MG63 (cell line): ENCODE measurements at regions not wholly inside any gene's neighbourhood (a gene's known extent, or its start where the extent isn't known, plus 50 kb on each side); places are given as distances from the start of the nearest gene placed in this dataset.
"Not testable (repeated sequence)": the region's sequence is repeated elsewhere in the genome, so short reads cannot be mapped to it uniquely, and the experiment has no call there.

ENCODE experiments used
- DNase-seq: peaks from one replicate; pipeline ENCODE4 v3.0.0-alpha.2; 2020
- H3K27me3 ChIP-seq: fragments of 250-450 bp; sonication (Bioruptor Pico); 2 replicates; pipeline ENCODE4 v1.5.1; 2020; ENCODE audit warnings: mild to moderate bottlenecking, moderate library complexity
- H3K36me3 ChIP-seq: fragments of 250-450 bp; sonication (Bioruptor Pico); 2 replicates; pipeline ENCODE4 v1.5.1; 2020; ENCODE audit warnings: mild to moderate bottlenecking, moderate library complexity
- H3K4me3 ChIP-seq: fragments of 250-450 bp; sonication (Bioruptor Pico); 2 replicates; pipeline ENCODE4 v1.5.1; 2020; ENCODE audit warnings: mild to moderate bottlenecking, moderate library complexity
- H3K9me3 ChIP-seq: fragments of 250-450 bp; sonication (Bioruptor Pico); 2 replicates; pipeline ENCODE4 v1.5.1; 2020; ENCODE audit warnings: mild to moderate bottlenecking, moderate library complexity

GRCh38 chr2:122705746-122706145, 950.3 kb downstream of the TSN start:
- Histone ChIP-seq H3K4me3 (no peak overlapping the region), H3K9me3 (no peaks in the 10 kb centered on the region), H3K36me3 (no peaks in the 10 kb centered on the region), H3K27me3 (no peaks in the 10 kb centered on the region)
- DNase-seq = no peak

DNA sequence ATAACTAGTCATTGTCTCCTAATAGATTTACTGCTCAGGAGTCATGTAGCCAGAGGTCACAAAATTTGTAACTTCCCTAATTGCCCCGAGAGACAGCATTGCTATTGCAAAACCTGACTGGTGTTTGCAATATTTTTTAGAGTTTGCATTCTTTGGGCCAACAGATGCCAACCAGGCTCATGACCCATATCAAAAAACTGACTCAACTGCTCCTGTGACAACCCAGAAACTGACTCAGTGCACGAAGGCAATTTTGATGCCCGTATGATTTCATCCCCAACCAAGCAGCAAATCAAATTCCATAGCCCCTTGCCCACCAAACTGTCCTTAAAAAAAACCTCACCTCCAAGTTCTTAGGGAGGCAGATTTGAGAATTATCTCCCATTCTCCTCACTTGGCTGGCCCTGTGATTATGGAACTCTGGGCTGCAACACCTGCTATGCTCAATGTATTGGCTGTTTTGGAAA, 951.3 kb downstream of the TSN start:
- H3K9me3 ChIP-seq = no peaks in the 10 kb centered on the region
- no peak overlapping the region for H3K4me3 ChIP-seq
- H3K36me3 ChIP-seq = no peaks in the 10 kb centered on the region
- no peaks in the 10 kb centered on the region for H3K27me3 ChIP-seq
- no peak for DNase-seq

DNA sequence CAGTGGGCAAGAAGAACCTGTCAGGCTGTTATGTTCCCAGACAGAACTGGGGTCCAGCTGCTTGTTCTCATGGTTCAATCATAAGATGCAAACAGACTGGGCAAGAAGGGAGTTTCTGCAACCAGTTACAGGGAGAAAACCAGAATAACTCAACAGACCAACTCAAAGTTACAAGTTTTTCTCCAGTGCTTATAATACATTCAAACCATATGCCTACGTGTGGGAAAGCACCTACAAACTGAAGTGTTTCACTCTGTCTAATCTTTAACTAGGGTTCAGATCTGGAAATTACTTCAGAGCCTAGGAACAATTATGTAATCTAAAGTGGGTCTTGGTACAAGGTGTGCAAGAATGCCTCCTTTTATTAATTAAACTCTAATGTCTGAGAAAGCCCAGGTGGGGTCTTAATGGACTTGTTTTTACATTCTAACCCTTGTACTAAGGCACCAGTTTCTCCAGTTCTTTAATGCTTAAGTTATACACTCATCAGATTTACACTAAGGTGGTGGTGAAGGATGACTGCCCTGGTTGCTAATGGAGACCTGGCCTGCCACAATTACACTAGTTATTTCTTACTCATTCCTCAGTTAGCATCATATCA, 951.9 kb downstream of the TSN start:
- Histone ChIP-seq H3K27me3 (no peaks in the 10 kb centered on the region), H3K4me3 (no peak overlapping the region), H3K36me3 (no peaks in the 10 kb centered on the region), H3K9me3 (no peaks in the 10 kb centered on the region)
- no peak for DNase-seq

DNA sequence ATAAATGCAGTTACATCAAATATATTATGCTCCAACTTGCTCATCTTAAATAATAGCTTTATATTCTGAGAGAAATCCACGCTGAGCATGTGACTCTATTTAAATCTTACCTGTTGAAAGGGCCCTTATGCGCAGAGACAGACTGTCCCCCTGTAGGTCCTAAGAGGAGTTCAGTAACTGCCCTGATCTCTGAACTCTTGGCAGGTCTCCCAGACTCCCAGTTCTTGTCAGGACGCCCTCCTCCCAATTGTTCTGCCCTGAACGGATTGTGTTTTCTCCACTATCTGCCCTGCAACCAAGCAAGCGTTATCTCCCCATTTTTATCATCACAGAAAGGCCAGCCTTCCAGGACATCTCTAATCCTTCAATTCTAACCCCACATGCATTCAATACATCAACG, 954.6 kb downstream of the TSN start:
- no peak overlapping the region for H3K4me3 ChIP-seq
- DNase-seq = no peak

DNA sequence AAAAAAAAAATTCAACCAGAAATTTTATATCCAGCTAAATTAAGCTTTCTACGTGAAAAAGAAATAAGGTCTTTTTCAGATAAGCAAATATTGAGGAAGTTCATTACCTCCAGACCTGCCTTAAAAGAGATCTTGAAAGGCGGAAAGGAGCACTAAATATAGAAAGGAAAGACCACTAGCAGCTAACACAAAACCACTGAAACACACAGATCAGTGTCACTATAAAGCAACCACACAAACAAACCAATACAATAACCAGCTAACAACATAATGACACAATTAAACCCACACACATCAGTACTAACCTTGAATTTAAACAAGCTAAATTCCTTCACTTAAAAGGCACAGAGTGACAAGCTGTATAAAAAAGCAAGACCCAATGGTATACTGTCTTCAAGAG, 958.3 kb downstream of the TSN start:
- no peak for DNase-seq
- H3K36me3 ChIP-seq = no peaks in the 10 kb centered on the region
- H3K9me3 ChIP-seq = peaks cover 17% of the 10 kb centered on the region
- H3K4me3 ChIP-seq = no peak overlapping the region
- H3K27me3 ChIP-seq = no peaks in the 10 kb centered on the region

More for the DNA sequence above, 954.6 kb downstream of the TSN start:
- peaks cover 17% of the 10 kb centered on the region for H3K9me3 ChIP-seq
- no peaks in the 10 kb centered on the region for H3K36me3 ChIP-seq
- H3K27me3 ChIP-seq = no peaks in the 10 kb centered on the region

DNA sequence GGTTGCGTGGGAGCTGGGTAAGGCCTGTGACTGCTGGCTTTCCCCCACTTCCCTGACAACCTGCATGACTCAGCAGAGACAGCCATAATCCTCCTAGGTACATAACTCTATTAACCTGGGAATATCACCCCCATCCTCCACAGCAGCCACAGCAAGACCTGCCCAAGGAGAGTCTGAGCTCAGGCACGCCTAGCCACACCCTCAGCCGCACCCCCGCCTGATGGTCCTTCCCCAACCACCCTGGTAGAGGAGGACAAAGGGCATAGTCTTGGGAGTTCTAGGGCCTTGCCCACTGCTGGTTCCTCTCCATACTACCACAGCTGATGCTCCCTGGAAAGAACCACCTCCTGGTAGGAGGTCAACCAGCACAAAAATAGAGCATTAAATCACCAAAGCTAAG, 965.4 kb downstream of the TSN start:
- DNase-seq, H3K4me3 ChIP-seq, H3K9me3 ChIP-seq, H3K36me3 ChIP-seq, H3K27me3 ChIP-seq: not testable (repeated sequence)

- H3K4me3 ChIP-seq = no peak overlapping the region
- H3K9me3 ChIP-seq = no peaks in the 10 kb centered on the region
- H3K36me3 ChIP-seq = no peaks in the 10 kb centered on the region
- no peak for DNase-seq
- H3K27me3 ChIP-seq = no peaks in the 10 kb centered on the region
Measured at GRCh38 chr2:122734766-122735424, 979.4 kb downstream of the TSN start.

GRCh38 chr2:122736279-122736678, 980.8 kb downstream of the TSN start:
- no peak for DNase-seq
- Histone ChIP-seq H3K9me3 (no peaks in the 10 kb centered on the region), H3K27me3 (no peaks in the 10 kb centered on the region), H3K4me3 (no peak overlapping the region), H3K36me3 (no peaks in the 10 kb centered on the region)

DNA sequence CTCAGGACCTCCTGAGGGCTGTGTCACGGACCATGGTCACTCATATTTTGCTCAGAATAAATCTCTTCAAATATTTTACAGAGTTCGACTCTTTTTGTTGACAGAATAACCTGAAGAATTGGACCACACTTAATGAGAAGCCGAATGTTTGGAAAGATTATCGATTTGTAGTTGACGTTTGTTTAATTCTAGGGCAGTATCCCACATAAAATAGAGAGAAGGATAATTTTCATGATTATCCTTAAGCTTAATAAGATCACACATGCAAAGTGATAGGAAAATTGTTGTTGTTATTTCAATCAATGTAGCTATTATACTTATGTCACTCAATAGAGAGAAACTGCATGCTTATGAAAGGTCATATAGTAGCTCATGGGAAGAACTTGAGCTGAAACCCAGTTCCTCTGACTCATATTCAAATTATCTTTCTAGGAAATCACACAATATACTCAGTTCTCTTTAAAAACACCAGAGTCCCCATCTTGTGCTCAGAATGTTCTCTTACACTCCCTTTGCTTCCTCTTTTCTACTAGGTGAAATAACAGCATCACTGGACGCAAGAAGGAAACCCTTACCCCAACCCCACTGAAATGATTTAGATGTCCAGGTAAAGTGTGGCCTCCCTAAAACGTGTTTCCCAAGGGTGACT, 982.1 kb downstream of the TSN start:
- Histone ChIP-seq H3K27me3 (no peaks in the 10 kb centered on the region), H3K36me3 (no peaks in the 10 kb centered on the region), H3K4me3 (no peak overlapping the region), H3K9me3 (no peaks in the 10 kb centered on the region)
- DNase-seq = no peak

DNA sequence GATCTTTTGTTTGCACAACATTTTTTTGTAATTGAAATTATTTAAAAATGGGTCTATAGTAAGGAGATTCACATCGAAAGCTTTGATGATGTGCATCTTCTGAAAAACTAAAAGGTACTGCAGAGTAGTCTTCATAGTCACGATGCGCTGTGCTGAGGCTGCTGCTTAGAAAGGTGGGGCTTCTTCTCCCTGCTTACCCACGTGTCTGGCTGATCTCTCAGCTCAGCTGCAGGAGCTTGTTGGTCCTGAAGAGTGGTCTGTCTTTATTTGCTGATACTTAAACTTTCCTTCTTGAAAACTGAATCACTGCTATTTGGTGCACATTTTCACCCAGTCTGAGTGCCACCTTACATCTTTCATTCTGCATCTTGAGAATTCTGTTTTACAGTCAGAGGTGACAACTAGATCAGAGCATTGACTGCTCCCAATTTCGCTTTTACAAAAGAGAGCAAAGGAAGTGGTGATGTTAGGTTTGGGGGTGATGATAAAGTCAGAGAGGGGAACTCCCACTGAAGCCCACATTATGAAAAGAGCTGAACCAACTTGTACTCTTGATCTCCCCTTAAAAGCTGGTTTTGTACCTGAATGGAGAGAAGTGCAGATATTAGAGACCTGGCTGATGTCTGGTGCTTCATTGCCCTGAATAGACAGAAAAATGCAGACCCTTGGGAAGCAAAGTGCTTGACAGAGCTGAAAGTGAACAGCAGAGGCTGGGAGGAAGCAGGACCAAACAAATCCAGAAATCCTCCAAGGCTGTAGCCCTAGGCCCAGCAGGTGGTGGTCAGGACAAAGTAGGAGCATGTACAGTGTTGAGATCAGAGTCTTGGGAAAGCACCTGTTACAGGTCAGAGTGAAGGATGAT, 984.5 kb downstream of the TSN start:
- H3K9me3 ChIP-seq = no peaks in the 10 kb centered on the region
- no peaks in the 10 kb centered on the region for H3K27me3 ChIP-seq
- H3K4me3 ChIP-seq = no peak overlapping the region
- no peaks in the 10 kb centered on the region for H3K36me3 ChIP-seq
- no peak for DNase-seq

- DNase-seq = no peak
- Histone ChIP-seq H3K4me3 (no peak overlapping the region), H3K36me3 (no peaks in the 10 kb centered on the region), H3K9me3 (no peaks in the 10 kb centered on the region), H3K27me3 (no peaks in the 10 kb centered on the region)
Measured at GRCh38 chr2:122740594-122740948, 985.1 kb downstream of the TSN start.

- Histone ChIP-seq H3K9me3 (no peaks in the 10 kb centered on the region), H3K36me3 (no peaks in the 10 kb centered on the region), H3K4me3 (no peak overlapping the region), H3K27me3 (no peaks in the 10 kb centered on the region)
- no peak for DNase-seq
Measured at GRCh38 chr2:122741403-122741802, 986.0 kb downstream of the TSN start.

- Histone ChIP-seq H3K36me3 (no peaks in the 10 kb centered on the region), H3K9me3 (no peaks in the 10 kb centered on the region)
- DNase-seq = no peak
Measured at GRCh38 chr2:122743021-122743675, 987.7 kb downstream of the TSN start.

GRCh38 chr2:122745603-122746002, 990.2 kb downstream of the TSN start:
- Histone ChIP-seq H3K9me3 (no peaks in the 10 kb centered on the region), H3K27me3 (no peaks in the 10 kb centered on the region), H3K36me3 (no peaks in the 10 kb centered on the region), H3K4me3 (no peak overlapping the region)
- no peak for DNase-seq

More at GRCh38 chr2:122743021-122743675, 987.7 kb downstream of the TSN start:
- H3K4me3 ChIP-seq = no peak overlapping the region
- no peaks in the 10 kb centered on the region for H3K27me3 ChIP-seq

- no peaks in the 10 kb centered on the region for H3K27me3 ChIP-seq
- no peaks in the 10 kb centered on the region for H3K36me3 ChIP-seq
- H3K9me3 ChIP-seq = no peaks in the 10 kb centered on the region
- no peak for DNase-seq
- H3K4me3 ChIP-seq = no peak overlapping the region
Measured at GRCh38 chr2:122747670-122748069, 992.2 kb downstream of the TSN start.

DNA sequence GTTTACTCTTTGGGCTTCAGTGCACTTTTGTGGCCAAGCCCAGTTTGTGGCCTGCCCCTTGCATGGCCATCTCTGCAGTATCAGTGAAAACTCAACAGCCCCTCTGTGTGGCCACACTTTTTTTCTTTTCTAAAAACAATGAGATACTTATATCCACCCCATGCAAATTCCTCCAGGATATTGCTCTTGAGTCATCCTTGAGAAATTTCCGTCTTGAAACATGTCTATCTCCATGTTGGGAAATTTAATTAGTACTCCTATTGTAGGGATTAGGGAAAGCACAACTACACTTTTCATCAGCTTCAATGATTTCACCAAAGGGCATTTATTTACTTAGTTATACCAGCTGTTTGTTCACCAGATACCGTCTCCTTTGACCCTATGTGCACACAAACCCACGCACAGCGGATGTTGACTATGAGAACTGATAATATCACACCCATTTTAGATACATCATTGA, 993.1 kb downstream of the TSN start:
- H3K9me3 ChIP-seq = no peaks in the 10 kb centered on the region
- H3K27me3 ChIP-seq = no peaks in the 10 kb centered on the region
- DNase-seq = no peak
- no peaks in the 10 kb centered on the region for H3K36me3 ChIP-seq
- H3K4me3 ChIP-seq = no peak overlapping the region

DNA sequence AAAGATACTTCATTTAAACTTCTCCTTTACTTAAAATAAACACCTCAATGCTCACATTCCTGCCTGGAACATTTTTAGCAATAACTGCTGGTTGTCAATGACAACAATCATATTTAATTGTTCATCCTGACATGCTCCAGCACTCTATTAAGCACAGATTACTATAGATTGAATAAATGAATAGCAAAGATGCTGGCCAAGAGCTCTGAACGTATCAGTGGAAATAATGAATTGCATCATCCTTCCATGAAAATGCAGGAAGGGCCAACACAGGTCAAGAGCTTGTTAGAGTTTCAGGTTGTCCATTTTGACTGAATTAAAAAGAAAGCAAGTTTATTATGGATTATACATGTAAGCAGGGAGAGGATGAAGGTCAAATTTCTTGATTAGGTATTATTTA, 994.0 kb downstream of the TSN start:
- H3K9me3 ChIP-seq = no peaks in the 10 kb centered on the region
- no peak overlapping the region for H3K4me3 ChIP-seq
- no peaks in the 10 kb centered on the region for H3K27me3 ChIP-seq
- H3K36me3 ChIP-seq = no peaks in the 10 kb centered on the region
- no peak for DNase-seq
